ENCODE measurements at regions not wholly inside any gene's neighbourhood (a gene's known extent, or its start where the extent isn't known, plus 50 kb on each side); places are given as distances from the start of the nearest gene placed in this dataset.

- Histone ChIP-seq H4K20me1 (no peaks in the 10 kb centered on the region), H3K4me3 (no peak overlapping the region), H3K36me3 (no peaks in the 10 kb centered on the region), H3K9ac (no peak overlapping the region), H3K4me2 (no peak overlapping the region), H3K4me1 (no peaks in the 10 kb centered on the region), H3K27me3 (no peaks in the 10 kb centered on the region), H3K27ac (no peak overlapping the region), H3K9me3 (no peaks in the 10 kb centered on the region)
- no peak for TF ChIP-seq Cebpa-rat (IDR thresholded peaks at IDR 0.05)
Measured at GRCh38 chr16:11471548-11471947, 115.2 kb downstream of the LITAF start.

- no peak overlapping the region for H3K27ac ChIP-seq
- no peak overlapping the region for H3K4me2 ChIP-seq
- no peak overlapping the region for H3K9ac ChIP-seq
- H3K4me3 ChIP-seq, result no peak overlapping the region
- H3K36me3 ChIP-seq, result no peaks in the 10 kb centered on the region
- H4K20me1 ChIP-seq, result no peaks in the 10 kb centered on the region
- no peaks in the 10 kb centered on the region for H3K4me1 ChIP-seq
- no peak for TF ChIP-seq Cebpa-rat (IDR thresholded peaks at IDR 0.05)
- no peaks in the 10 kb centered on the region for H3K27me3 ChIP-seq
- H3K9me3 ChIP-seq, result no peaks in the 10 kb centered on the region
Measured at GRCh38 chr16:11472410-11472809, 114.3 kb downstream of the LITAF start.

- no peak for TF ChIP-seq Cebpa-rat (IDR thresholded peaks at IDR 0.05)
- H3K9ac ChIP-seq, result no peak overlapping the region
- H3K27ac ChIP-seq, result no peak overlapping the region
- H3K4me3 ChIP-seq, result no peak overlapping the region
- H3K27me3 ChIP-seq, result no peaks in the 10 kb centered on the region
- H4K20me1 ChIP-seq, result no peaks in the 10 kb centered on the region
- H3K36me3 ChIP-seq, result no peaks in the 10 kb centered on the region
- H3K9me3 ChIP-seq, result no peaks in the 10 kb centered on the region
- H3K4me1 ChIP-seq, result no peaks in the 10 kb centered on the region
- no peak overlapping the region for H3K4me2 ChIP-seq
Measured at GRCh38 chr16:11472851-11473250, 113.9 kb downstream of the LITAF start.

GRCh38 chr16:11473728-11474127 is 113.0 kb downstream of the LITAF start:
- H3K27me3 ChIP-seq, result no peaks in the 10 kb centered on the region
- H3K36me3 ChIP-seq, result no peaks in the 10 kb centered on the region
- no peak overlapping the region for H3K4me2 ChIP-seq
- no peaks in the 10 kb centered on the region for H4K20me1 ChIP-seq
- no peak overlapping the region for H3K4me3 ChIP-seq
- no peaks in the 10 kb centered on the region for H3K9me3 ChIP-seq
- TF ChIP-seq Cebpa-rat (IDR thresholded peaks at IDR 0.05), result no peak
- no peak overlapping the region for H3K27ac ChIP-seq
- no peak overlapping the region for H3K9ac ChIP-seq
- no peaks in the 10 kb centered on the region for H3K4me1 ChIP-seq

- Histone ChIP-seq H3K27ac (no peak overlapping the region), H3K4me3 (no peak overlapping the region), H3K9ac (no peak overlapping the region), H3K36me3 (no peaks in the 10 kb centered on the region), H3K27me3 (no peaks in the 10 kb centered on the region), H4K20me1 (no peaks in the 10 kb centered on the region), H3K9me3 (0 out of 2 replicates have a peak, but pooled peaks cover 2% of the 10 kb centered on the region), H3K4me2 (no peak overlapping the region), H3K4me1 (no peaks in the 10 kb centered on the region)
- TF ChIP-seq Cebpa-rat (IDR thresholded peaks at IDR 0.05), result no peak
Measured at GRCh38 chr16:11474617-11475291, 112.0 kb downstream of the LITAF start.

- Histone ChIP-seq H3K27me3 (no peaks in the 10 kb centered on the region), H3K4me2 (no peak overlapping the region), H3K4me1 (no peaks in the 10 kb centered on the region), H3K36me3 (no peaks in the 10 kb centered on the region), H3K4me3 (no peak overlapping the region), H4K20me1 (no peaks in the 10 kb centered on the region), H3K27ac (no peak overlapping the region), H3K9me3 (peaks cover 10% of the 10 kb centered on the region; the same call in 1 of the 2 replicates), H3K9ac (no peak overlapping the region)
- no peak for TF ChIP-seq Cebpa-rat (IDR thresholded peaks at IDR 0.05)
Measured at GRCh38 chr16:11475896-11476630, 110.7 kb downstream of the LITAF start.

GRCh38 chr16:11476676-11477075 is 110.0 kb downstream of the LITAF start:
- Histone ChIP-seq H3K9ac (no peak overlapping the region), H3K4me3 (no peak overlapping the region), H3K27me3 (no peaks in the 10 kb centered on the region), H3K27ac (no peak overlapping the region), H4K20me1 (no peaks in the 10 kb centered on the region), H3K9me3 (peaks cover 16% of the 10 kb centered on the region; the same call in 1 of the 2 replicates), H3K4me1 (no peaks in the 10 kb centered on the region), H3K36me3 (no peaks in the 10 kb centered on the region), H3K4me2 (no peak overlapping the region)
- no peak for TF ChIP-seq Cebpa-rat (IDR thresholded peaks at IDR 0.05)

- Histone ChIP-seq H3K9me3 (peaks cover 35% of the 10 kb centered on the region), H4K20me1 (no peaks in the 10 kb centered on the region), H3K4me1 (no peaks in the 10 kb centered on the region), H3K27me3 (no peaks in the 10 kb centered on the region), H3K27ac (no peak overlapping the region), H3K4me2 (no peak overlapping the region), H3K36me3 (no peaks in the 10 kb centered on the region), H3K9ac (no peak overlapping the region), H3K4me3 (no peak overlapping the region)
- TF ChIP-seq Cebpa-rat (IDR thresholded peaks at IDR 0.05), result no peak
Measured at GRCh38 chr16:11478431-11479119, 108.1 kb downstream of the LITAF start.

- H3K36me3 ChIP-seq, result peaks cover 11% of the 10 kb centered on the region
- no peaks in the 10 kb centered on the region for H3K27me3 ChIP-seq
- no peak for TF ChIP-seq Cebpa-rat (IDR thresholded peaks at IDR 0.05)
- H3K4me1 ChIP-seq, result no peaks in the 10 kb centered on the region
- H3K4me3 ChIP-seq, result no peak overlapping the region
- H4K20me1 ChIP-seq, result no peaks in the 10 kb centered on the region
- peaks cover 49% of the 10 kb centered on the region for H3K9me3 ChIP-seq
- no peak overlapping the region for H3K27ac ChIP-seq
- no peak overlapping the region for H3K4me2 ChIP-seq
- no peak overlapping the region for H3K9ac ChIP-seq
Measured at GRCh38 chr16:11479916-11480315, 106.8 kb downstream of the LITAF start.

- Histone ChIP-seq H3K4me2 (no peak overlapping the region), H3K9ac (no peak overlapping the region), H3K9me3 (peaks cover 56% of the 10 kb centered on the region), H3K27me3 (no peaks in the 10 kb centered on the region), H3K4me3 (no peak overlapping the region), H3K36me3 (peaks cover 15% of the 10 kb centered on the region), H3K27ac (no peak overlapping the region), H3K4me1 (no peaks in the 10 kb centered on the region), H4K20me1 (no peaks in the 10 kb centered on the region)
- no peak for TF ChIP-seq Cebpa-rat (IDR thresholded peaks at IDR 0.05)
Measured at GRCh38 chr16:11480634-11481033, 106.1 kb downstream of the LITAF start.

Measured in BLaER1 (cell line).